Immature natural killer cell (primary cell): ENCODE measurements at regions not wholly inside any gene's neighbourhood (a gene's known extent, or its start where the extent isn't known, plus 50 kb on each side); places are given as distances from the start of the nearest gene placed in this dataset.
"Not testable (repeated sequence)": the region's sequence is repeated elsewhere in the genome, so short reads cannot be mapped to it uniquely, and the experiment has no call there.

ENCODE experiments used
- DNase-seq, 3 donors: peaks; one replicate each; pipeline ENCODE4 v3.0.0; 2022; ENCODE audit warnings: mixed read lengths in 1 of 3
- H3K27ac Mint-ChIP-seq, 6 donors: one replicate each; pipeline ENCODE4 v1.8.0; 2020; ENCODE audit warnings: mixed read lengths in 6 of 6, mild to moderate bottlenecking in 5 of 6, inconsistent platforms in 4 of 6, moderate library complexity in 3 of 6
- H3K27me3 Mint-ChIP-seq, 3 donors: one replicate each; pipeline ENCODE4 v1.8.0; 2020 to 2021; ENCODE audit warnings: low read depth in 3 of 3, mild to moderate bottlenecking in 3 of 3, mixed read lengths in 3 of 3, moderate library complexity in 3 of 3, inconsistent platforms in 1 of 3
- H3K36me3 Mint-ChIP-seq, 3 donors: one replicate each; pipeline ENCODE4 v1.8.0; 2020; ENCODE audit warnings: mixed read lengths in 3 of 3, inconsistent platforms in 2 of 3, mild to moderate bottlenecking in 2 of 3
- H3K4me1 Mint-ChIP-seq, 2 donors: one replicate each; pipeline ENCODE4 v1.8.0; 2020; ENCODE audit warnings: inconsistent platforms in 2 of 2, mild to moderate bottlenecking in 2 of 2, mixed read lengths in 2 of 2, moderate library complexity in 1 of 2
- H3K4me3 Mint-ChIP-seq, 5 donors: one replicate each; pipeline ENCODE4 v1.8.0; 2020; ENCODE audit warnings: mild to moderate bottlenecking in 5 of 5, mixed read lengths in 5 of 5, inconsistent platforms in 3 of 5, moderate library complexity in 3 of 5
- H3K9me3 Mint-ChIP-seq, 6 donors: one replicate each; pipeline ENCODE4 v1.8.0; 2020; ENCODE audit warnings: mild to moderate bottlenecking in 6 of 6, mixed read lengths in 6 of 6, inconsistent platforms in 4 of 6, moderate library complexity in 3 of 6

DNA sequence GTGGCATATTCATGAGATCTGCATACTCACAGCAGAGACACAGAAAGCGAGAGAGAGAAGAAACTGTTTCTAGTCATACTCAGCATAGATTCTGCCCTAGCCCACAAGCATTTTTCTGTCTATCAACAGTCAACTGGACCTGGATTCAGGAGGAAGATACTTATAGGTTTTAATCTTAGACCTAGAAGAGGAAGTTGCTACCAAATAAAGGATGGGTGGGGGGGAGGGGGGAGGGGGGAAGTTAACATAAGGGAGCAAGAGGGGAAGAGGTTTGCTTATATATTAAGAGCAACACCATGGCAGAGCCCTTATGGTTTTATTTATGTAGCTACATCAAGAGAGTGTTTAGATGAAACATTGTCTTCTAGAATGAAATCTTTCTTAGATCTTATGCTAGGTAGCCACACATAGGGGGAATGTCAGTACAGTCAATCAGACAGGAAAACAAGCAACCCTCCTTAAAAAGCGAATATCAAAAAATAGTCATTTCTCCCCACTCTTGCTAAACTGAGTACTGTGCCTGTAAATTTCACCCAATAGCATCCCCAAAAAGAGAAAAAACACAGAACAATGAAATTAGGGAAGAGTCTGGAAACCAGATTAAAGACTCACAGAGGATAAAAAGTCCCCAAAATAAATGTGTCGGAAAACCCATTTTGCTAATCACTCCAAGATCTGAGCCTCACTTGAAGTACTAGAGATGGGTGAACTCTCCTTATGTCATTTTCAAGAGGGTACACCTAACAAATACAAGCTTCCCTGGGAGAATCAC, 192.7 kb upstream of the NR4A3 start:
- Mint-ChIP-seq H3K4me3 (no peak overlapping the region), H3K4me1 (no peaks in the 10 kb centered on the region), H3K9me3 (no peaks in the 10 kb centered on the region), H3K27ac (no peak overlapping the region), H3K27me3 (no peaks in the 10 kb centered on the region), H3K36me3 (no peaks in the 10 kb centered on the region)
- DNase-seq, result no peak

DNA sequence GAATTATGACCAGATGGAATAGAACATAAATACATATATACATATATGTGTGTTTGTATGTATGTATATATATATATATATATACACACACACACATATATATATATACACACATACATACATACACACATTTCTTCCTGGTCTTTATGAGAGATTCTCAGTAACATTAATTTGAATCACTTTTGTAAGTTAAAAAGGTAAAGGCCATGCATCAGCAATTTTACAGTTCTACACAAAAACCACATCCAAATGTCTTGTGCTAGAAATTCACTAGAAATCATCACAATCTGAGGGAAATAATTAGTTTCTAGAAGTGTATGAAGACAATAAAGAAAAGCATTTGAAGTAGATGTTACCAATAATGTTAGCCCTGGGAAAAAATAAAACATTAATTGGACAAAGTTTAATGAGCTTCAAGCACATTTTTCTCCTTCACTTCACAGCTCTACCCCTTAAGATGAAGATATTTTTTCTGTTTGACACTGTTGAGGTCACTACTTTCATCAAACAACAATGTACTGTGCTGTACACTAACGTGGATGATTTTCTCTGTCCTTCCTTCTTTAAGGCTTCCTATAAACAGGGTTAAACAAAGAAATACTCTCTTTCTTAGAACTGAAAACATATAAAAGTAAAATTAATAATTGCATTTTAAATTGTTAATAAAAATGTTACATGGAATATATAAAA, 189.2 kb upstream of the NR4A3 start:
- Mint-ChIP-seq H3K27ac (no peak overlapping the region), H3K27me3 (peaks cover 0 to 2% (median 0%) of the 10 kb centered on the region in 3 donors)

DNA sequence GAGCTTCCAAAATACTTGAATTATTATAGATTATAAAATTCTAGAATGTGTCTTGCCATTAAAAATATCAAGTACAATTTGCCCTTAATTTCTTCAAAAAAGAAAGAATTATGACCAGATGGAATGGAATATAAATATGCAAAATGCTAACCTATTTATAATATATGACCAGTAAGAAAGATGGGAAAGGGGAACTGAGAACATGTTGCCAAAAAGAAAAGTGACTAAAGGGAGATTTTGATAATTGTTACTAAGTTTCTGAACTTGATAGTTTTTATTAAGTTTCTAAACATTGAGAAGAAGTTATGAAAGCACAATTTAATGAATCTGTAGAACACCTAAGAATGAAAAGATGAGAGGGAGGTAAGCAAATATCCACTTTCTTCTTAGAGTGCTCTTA, 188.4 kb upstream of the NR4A3 start:
- Mint-ChIP-seq H3K9me3 (no peaks in the 10 kb centered on the region), H3K27ac (peak overlapping the region in 1 of 6 donors; percentile 19), H3K27me3 (peaks cover 0 to 2% (median 0%) of the 10 kb centered on the region in 3 donors), H3K4me1 (no peaks in the 10 kb centered on the region), H3K4me3 (no peak overlapping the region), H3K36me3 (no peaks in the 10 kb centered on the region)
- DNase-seq, result no peak

More for the DNA sequence above, 189.2 kb upstream of the NR4A3 start:
- Mint-ChIP-seq H3K36me3 (no peaks in the 10 kb centered on the region), H3K9me3 (no peaks in the 10 kb centered on the region), H3K4me1 (no peaks in the 10 kb centered on the region), H3K4me3 (no peak overlapping the region)
- no peak for DNase-seq

DNA sequence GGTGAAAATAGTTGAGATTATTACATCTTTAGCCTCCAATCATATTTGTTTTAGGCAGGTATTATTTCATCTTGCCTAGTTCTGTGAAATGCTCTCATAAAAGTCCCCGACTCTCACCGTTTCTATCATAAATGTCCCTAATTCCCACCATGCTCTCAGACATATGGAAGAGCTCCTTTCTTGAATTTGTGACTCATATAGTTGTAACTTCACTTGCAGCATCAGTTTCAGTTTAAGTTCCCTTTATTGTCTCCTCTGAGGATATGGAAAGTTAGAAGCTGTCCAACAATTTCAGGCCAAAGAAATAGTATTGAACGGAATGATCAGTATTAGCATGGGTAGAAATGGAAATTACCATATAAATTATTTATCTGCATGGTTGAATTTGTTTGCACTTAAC, 187.5 kb upstream of the NR4A3 start:
- Mint-ChIP-seq H3K9me3 (no peaks in the 10 kb centered on the region), H3K36me3 (no peaks in the 10 kb centered on the region), H3K27ac (no peak overlapping the region), H3K27me3 (peaks cover 0 to 3% (median 2%) of the 10 kb centered on the region in 3 donors), H3K4me3 (no peak overlapping the region), H3K4me1 (no peaks in the 10 kb centered on the region)
- DNase-seq, result no peak

DNA sequence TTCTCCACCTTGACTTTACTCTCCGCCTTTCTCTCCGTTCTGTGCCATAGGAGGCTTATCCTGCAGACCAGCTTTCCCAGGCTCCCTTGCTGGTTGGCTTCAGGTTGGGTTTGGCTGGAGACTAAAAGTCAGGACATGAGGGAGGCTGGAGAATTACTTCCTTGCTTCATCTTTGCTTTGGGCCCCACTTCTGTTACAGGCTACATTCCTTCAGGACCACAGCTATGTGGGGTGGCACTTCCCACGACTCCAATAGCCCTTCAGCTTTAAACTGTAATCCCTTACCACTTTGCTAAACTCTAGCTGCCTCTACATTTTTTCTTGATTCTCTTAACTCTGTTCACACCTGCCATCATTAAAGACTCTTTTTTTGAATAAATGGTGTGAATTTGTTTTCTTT, 186.7 kb upstream of the NR4A3 start:
- H3K27ac Mint-ChIP-seq, result no peak overlapping the region

GRCh38 chr9:99637641-99638040, 184.0 kb upstream of the NR4A3 start:
- H3K27ac Mint-ChIP-seq, result no peak overlapping the region
- H3K9me3 Mint-ChIP-seq, result peaks cover 0 to 2% (median 0%) of the 10 kb centered on the region in 6 donors
- peaks cover 0 to 3% (median 0%) of the 10 kb centered on the region in 3 donors for H3K36me3 Mint-ChIP-seq
- H3K4me1 Mint-ChIP-seq, result no peaks in the 10 kb centered on the region
- peaks cover 3 to 5% (median 5%) of the 10 kb centered on the region in 3 donors for H3K27me3 Mint-ChIP-seq
- no peak for DNase-seq
- no peak overlapping the region for H3K4me3 Mint-ChIP-seq

More for the DNA sequence above, 186.7 kb upstream of the NR4A3 start:
- Mint-ChIP-seq H3K27me3 (peaks cover 0 to 3% (median 2%) of the 10 kb centered on the region in 3 donors), H3K36me3 (no peaks in the 10 kb centered on the region), H3K4me1 (no peaks in the 10 kb centered on the region), H3K9me3 (no peaks in the 10 kb centered on the region), H3K4me3 (no peak overlapping the region)
- no peak for DNase-seq

- H3K36me3 Mint-ChIP-seq, result peaks cover 0 to 3% (median 0%) of the 10 kb centered on the region in 3 donors
- H3K4me3 Mint-ChIP-seq, result no peak overlapping the region
- peaks cover 3 to 7% (median 5%) of the 10 kb centered on the region in 3 donors for H3K27me3 Mint-ChIP-seq
- DNase-seq, result no peak
- H3K27ac Mint-ChIP-seq, result no peak overlapping the region
- peaks cover 0 to 2% (median 0%) of the 10 kb centered on the region in 6 donors for H3K9me3 Mint-ChIP-seq
- H3K4me1 Mint-ChIP-seq, result no peaks in the 10 kb centered on the region
These were observed 182.7 kb upstream of the NR4A3 start for GRCh38 chr9:99638971-99639370.

DNA sequence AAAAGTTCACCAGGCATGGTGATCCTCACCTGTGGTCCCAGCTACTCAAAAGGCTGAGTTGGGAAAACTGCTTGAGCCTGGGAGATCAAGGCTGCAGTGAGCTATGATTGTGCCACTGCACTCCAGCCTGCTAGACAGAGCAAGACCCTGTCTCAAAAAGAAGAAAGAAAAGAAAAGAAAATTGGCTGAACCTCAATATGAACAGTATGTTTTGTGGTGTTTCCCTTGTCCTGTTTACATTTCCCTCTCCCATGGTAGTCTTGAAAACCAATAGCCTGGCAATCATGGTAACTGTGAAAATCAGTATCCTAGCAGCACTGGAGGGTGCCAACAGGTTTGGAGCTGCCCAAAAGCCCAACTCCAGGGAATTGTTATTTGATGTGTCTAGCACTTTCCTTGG, 174.1 kb upstream of the NR4A3 start:
- no peaks in the 10 kb centered on the region for H3K36me3 Mint-ChIP-seq
- H3K27me3 Mint-ChIP-seq, result peaks cover 0 to 13% (median 2%) of the 10 kb centered on the region in 3 donors
- H3K4me1 Mint-ChIP-seq, result no peaks in the 10 kb centered on the region
- peaks cover 2 to 8% (median 5%) of the 10 kb centered on the region in 6 donors for H3K9me3 Mint-ChIP-seq
- DNase-seq, result no peak
- H3K27ac Mint-ChIP-seq, result no peak overlapping the region
- no peak overlapping the region for H3K4me3 Mint-ChIP-seq

- Mint-ChIP-seq H3K27ac (no peak overlapping the region), H3K4me3 (no peak overlapping the region), H3K36me3 (no peaks in the 10 kb centered on the region), H3K4me1 (no peaks in the 10 kb centered on the region), H3K27me3 (peaks cover 0 to 13% (median 4%) of the 10 kb centered on the region in 3 donors), H3K9me3 (peaks cover 6 to 22% (median 12%) of the 10 kb centered on the region in 6 donors)
- DNase-seq, result no peak
These were observed 171.4 kb upstream of the NR4A3 start for GRCh38 chr9:99650187-99650874.

DNA sequence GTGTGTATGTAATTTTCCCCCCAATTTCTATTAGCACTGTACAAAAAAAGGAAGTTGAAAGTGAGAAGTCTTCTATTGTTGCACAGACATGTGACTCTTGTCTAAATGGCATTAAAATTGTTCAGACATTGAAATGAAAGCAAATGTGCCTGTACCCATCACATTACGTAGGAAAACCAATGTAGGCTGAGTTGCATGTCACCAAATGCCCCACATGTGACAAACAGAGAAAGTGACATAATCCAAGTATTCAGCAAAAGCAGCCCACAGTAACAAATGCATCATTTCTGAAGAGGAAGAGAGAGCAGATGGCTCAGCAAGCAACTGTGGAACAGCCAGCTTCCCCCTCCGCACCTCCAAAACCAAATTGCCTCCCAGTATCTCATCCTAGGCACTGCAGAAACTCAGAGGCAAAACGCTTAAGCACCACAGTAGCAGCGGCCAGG, 161.5 kb upstream of the NR4A3 start:
- Mint-ChIP-seq H3K4me3 (no peak overlapping the region), H3K9me3 (no peaks in the 10 kb centered on the region), H3K36me3 (no peaks in the 10 kb centered on the region), H3K27ac (no peak overlapping the region), H3K4me1 (no peaks in the 10 kb centered on the region), H3K27me3 (peaks cover 1 to 6% (median 1%) of the 10 kb centered on the region in 3 donors)
- no peak for DNase-seq

GRCh38 chr9:99663297-99663696, 158.4 kb upstream of the NR4A3 start:
- no peaks in the 10 kb centered on the region for H3K9me3 Mint-ChIP-seq
- no peak overlapping the region for H3K27ac Mint-ChIP-seq
- no peak overlapping the region for H3K4me3 Mint-ChIP-seq
- peaks cover 0 to 6% (median 3%) of the 10 kb centered on the region in 3 donors for H3K27me3 Mint-ChIP-seq
- DNase-seq, result no peak
- H3K4me1 Mint-ChIP-seq, result peaks cover 5 to 6% of the 10 kb centered on the region in 2 donors
- H3K36me3 Mint-ChIP-seq, result no peaks in the 10 kb centered on the region

GRCh38 chr9:99663856-99664255, 157.8 kb upstream of the NR4A3 start:
- Mint-ChIP-seq H3K4me3 (no peak overlapping the region), H3K4me1 (peaks cover 5 to 6% of the 10 kb centered on the region in 2 donors), H3K27me3 (peaks cover 0 to 6% (median 3%) of the 10 kb centered on the region in 3 donors), H3K27ac (no peak overlapping the region), H3K9me3 (no peaks in the 10 kb centered on the region), H3K36me3 (no peaks in the 10 kb centered on the region)
- DNase-seq, result no peak

- Mint-ChIP-seq H3K4me3 (no peak overlapping the region), H3K27ac (peak overlapping the region in 1 of 6 donors; percentile 64), H3K27me3 (peaks cover 0 to 6% (median 5%) of the 10 kb centered on the region in 3 donors), H3K4me1 (peaks cover 5 to 6% of the 10 kb centered on the region in 2 donors), H3K9me3 (no peaks in the 10 kb centered on the region), H3K36me3 (no peaks in the 10 kb centered on the region)
- DNase-seq, result peak in 2 of 3 donors; percentile 0 to 2
These were observed 155.1 kb upstream of the NR4A3 start for GRCh38 chr9:99666571-99666970.

- not testable (repeated sequence) for DNase-seq, H3K4me1 Mint-ChIP-seq, H3K27ac Mint-ChIP-seq, H3K9me3 Mint-ChIP-seq, H3K36me3 Mint-ChIP-seq, H3K27me3 Mint-ChIP-seq, H3K4me3 Mint-ChIP-seq
These were observed 150.8 kb upstream of the NR4A3 start for GRCh38 chr9:99670886-99671285.
